Cardiac muscle cell (in vitro differentiated cells and primary cell): ENCODE measurements at regions not wholly inside any gene's neighbourhood (a gene's known extent, or its start where the extent isn't known, plus 50 kb on each side); places are given as distances from the start of the nearest gene placed in this dataset.

Experiments
- DNase-seq, 2 donors: peaks; one replicate each; pipeline versions ENCODE4 v3.0.0 to v3.0.0-alpha.2; 2010 to 2017; ENCODE audit warnings: low read depth in 1 of 2, low spot score in 1 of 2
- H3K27ac ChIP-seq: fragments of 200-600 bp; sonication (generic); 2 replicates; pipeline ENCODE4 v1.5.1; 2016
- H3K27me3 ChIP-seq: fragments of 200-600 bp; sonication (generic); 2 replicates; pipeline ENCODE4 v1.6.0; 2016; ENCODE audit warnings: control low read depth
- H3K36me3 ChIP-seq: fragments of 200-600 bp; sonication (generic); 2 replicates; pipeline ENCODE4 v1.5.1; 2016; ENCODE audit warnings: control low read depth
- H3K4me1 ChIP-seq: fragments of 200-600 bp; sonication (generic); 2 replicates; pipeline ENCODE4 v1.8.1; 2017; ENCODE audit warnings: low read depth, mild to moderate bottlenecking, mixed run types
- H3K4me3 ChIP-seq: fragments of 200-600 bp; sonication (generic); 2 replicates; pipeline ENCODE4 v1.5.1; 2016; ENCODE audit warnings: mild to moderate bottlenecking
- H3K9me3 ChIP-seq: fragments of 200-600 bp; sonication (generic); 2 replicates; pipeline ENCODE4 v1.5.1; 2017; ENCODE audit warnings: low read depth, mild to moderate bottlenecking, control low read depth
- TF ChIP-seq, protein P1 (sequence below): IDR thresholded peaks from 2 replicates; pipeline ENCODE4 v1.5.1; 2012; ENCODE audit warnings: low read depth, mild to moderate bottlenecking, low read length

DNA sequence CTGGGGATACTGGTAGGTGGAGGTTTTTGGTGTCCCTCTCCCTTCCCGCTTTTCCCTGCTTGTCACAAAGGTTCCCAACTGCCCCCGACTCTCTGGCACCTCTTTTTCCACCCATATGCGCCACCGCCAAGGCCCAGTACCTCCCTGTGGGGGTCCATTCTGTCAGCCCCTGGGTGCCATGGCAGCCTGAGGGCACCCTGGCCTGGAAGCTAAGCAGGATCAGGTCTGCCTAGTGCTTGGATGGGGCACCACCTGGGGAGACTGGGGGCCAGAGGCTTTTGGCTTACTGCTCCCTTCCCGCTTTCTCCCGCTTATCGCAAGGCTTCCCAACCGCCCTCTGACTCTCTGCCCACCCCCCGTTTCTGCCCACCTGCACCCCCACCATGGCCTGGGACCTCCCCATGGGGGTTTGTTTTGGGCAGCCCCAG is 2286.4 kb downstream of the TP53TG3F start:
- no peak overlapping the region for H3K27ac ChIP-seq
- H3K4me3 ChIP-seq, result no peak overlapping the region
- DNase-seq, result no peak
- no peaks in the 10 kb centered on the region for H3K4me1 ChIP-seq
- H3K36me3 ChIP-seq, result no peaks in the 10 kb centered on the region
- H3K27me3 ChIP-seq, result no peaks in the 10 kb centered on the region
- TF ChIP-seq, protein P1, sequence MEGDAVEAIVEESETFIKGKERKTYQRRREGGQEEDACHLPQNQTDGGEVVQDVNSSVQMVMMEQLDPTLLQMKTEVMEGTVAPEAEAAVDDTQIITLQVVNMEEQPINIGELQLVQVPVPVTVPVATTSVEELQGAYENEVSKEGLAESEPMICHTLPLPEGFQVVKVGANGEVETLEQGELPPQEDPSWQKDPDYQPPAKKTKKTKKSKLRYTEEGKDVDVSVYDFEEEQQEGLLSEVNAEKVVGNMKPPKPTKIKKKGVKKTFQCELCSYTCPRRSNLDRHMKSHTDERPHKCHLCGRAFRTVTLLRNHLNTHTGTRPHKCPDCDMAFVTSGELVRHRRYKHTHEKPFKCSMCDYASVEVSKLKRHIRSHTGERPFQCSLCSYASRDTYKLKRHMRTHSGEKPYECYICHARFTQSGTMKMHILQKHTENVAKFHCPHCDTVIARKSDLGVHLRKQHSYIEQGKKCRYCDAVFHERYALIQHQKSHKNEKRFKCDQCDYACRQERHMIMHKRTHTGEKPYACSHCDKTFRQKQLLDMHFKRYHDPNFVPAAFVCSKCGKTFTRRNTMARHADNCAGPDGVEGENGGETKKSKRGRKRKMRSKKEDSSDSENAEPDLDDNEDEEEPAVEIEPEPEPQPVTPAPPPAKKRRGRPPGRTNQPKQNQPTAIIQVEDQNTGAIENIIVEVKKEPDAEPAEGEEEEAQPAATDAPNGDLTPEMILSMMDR, result no peak
- no peaks in the 10 kb centered on the region for H3K9me3 ChIP-seq

DNA sequence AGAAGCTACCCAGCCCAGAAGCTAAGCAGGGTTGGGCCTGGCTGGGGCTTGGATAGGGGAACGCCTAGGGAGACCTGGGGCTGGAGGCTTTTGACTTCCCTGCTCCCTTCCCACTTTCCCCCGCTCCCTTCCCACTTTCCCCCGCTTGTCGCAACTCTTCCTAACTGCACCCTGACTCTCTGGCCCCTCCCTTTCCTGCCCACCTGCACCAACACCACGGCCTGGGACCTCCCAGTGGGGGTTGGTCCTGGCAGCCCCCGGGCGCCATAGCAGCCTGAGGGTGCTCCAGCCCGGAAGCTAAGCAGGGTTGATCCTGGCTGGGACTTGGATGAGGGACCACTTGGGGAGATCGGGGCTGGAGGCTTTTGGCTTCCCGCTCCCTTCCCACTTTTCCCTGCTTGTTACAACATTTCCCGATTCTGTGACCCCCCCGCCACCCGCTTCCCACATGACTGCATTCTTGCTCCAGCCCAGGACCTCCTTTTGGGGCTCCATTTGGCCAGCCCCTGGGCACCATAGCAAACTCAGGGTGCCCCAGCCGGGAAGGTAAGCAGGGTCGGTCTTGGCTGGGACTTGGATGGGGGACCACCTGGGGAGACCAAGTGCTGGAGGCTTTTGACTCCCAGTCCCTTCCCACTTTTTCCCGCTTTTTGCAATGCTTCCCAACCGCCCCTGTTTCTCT is 2287.0 kb downstream of the TP53TG3F start:
- Histone ChIP-seq H3K36me3 (no peaks in the 10 kb centered on the region), H3K4me3 (no peak overlapping the region), H3K27ac (no peak overlapping the region), H3K4me1 (no peaks in the 10 kb centered on the region), H3K27me3 (no peaks in the 10 kb centered on the region), H3K9me3 (no peaks in the 10 kb centered on the region)
- DNase-seq, result no peak
- TF ChIP-seq, protein P1, result no peak

DNA sequence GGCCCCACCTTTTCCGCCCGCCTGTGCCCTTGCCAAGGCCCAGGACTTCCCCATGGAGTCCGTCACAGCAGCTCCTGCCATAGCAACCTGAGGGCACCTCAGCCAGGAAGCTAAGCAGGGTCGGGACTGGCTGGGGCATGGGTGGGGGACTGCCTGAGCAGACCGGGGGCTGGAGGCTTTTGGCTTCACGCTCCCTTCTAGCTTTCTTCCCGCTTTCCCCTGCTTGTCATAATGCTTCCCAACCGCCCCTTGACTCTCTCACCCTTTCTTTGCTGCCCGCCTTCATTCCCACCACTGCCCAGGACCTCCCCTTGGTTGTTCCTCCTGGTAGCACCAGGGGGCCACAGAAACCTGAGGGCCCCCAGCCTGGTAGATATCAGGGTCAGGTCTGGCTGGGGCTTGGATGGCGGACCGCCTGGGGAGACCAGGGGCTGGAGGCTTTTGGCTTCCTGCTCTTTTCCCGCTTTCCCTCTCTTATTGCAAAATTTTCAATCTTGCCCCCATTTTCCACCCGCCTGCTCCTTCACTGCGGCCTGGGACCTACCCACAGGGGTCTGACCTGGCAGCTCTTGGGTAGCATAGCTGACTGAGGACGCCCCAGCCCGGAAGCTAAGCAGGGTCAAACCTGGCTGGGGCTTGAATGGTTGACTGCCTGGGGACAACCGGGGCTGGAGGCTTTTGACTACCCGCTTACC is 2287.7 kb downstream of the TP53TG3F start:
- no peaks in the 10 kb centered on the region for H3K9me3 ChIP-seq

DNA sequence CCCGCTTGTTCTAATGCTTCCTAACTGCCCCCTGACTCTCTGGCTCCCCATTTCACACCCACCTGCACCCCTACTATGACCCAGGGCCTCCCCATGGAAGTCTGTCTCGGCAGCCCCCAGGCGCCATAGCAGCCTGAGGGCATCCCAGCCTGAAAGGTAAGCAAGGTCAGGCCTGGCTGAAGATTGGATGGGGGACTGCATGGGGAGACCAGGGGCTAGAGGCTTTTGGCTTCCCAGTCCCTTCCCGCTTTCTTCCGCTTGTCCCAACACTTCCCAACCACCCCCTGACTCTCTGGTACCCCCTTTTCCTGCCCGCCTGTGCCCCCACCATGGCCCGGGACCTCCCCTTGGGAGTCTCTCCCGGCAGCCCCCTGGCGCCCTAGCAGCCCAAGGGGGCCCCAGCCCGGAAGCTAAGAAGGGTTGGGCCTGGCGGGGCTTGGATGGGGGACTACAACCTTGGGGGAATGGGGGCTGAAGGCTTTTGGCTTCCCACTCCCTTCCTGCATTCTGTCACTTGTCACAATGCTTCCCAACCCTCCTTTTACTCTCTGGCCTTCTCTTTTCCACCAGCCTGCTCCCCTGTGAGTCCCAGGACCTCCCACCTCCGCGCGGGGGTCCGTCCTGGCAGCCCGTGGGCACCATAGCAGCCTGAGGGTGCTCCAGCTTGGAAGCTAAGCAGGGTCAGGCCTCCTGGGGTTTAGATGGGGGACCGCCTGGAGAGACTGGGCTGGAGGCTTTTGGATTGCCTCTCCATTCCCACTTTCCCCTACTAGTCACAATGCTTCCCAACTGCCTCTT is 2288.4 kb downstream of the TP53TG3F start:
- Histone ChIP-seq H3K27ac (no peak overlapping the region), H3K4me3 (no peak overlapping the region), H3K27me3 (no peaks in the 10 kb centered on the region), H3K4me1 (no peaks in the 10 kb centered on the region), H3K9me3 (no peaks in the 10 kb centered on the region), H3K36me3 (no peaks in the 10 kb centered on the region)
- DNase-seq, result no peak
- TF ChIP-seq, protein P1, result no peak

More for the DNA sequence above, 2287.7 kb downstream of the TP53TG3F start:
- no peak for DNase-seq
- Histone ChIP-seq H3K27ac (no peak overlapping the region), H3K4me3 (no peak overlapping the region), H3K4me1 (no peaks in the 10 kb centered on the region), H3K36me3 (no peaks in the 10 kb centered on the region), H3K27me3 (no peaks in the 10 kb centered on the region)
- TF ChIP-seq, protein P1, result no peak

DNA sequence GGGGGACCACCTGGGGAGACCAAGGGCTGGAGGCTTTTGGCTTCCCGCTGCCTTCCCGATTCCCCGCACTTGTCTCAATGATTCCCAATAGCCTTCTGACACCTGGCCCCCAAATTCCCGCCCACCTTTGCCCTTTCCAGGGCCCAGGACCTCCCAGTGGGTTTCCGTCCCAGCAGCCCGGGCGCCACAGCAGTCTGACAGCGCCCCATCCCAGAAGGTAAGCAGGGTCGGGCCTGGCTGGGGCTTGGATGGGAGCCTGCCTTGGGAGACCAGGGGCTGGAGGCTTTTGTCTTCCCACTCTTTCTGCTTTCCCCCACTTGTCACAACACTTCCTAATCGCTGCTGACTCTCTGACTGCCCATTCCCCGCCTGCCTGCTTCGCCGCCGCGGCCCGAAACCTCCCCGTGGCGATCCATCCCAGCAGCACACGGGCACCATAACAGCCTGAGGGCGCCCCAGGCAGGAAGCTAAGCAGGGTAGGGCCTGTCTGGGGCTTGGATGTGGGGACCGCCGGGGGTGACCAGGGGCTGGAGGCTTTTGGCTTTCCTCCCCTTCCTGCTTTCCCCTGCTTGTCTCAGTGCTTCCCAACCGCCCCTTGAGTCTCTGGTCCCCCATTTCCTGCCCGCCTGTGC is 2289.3 kb downstream of the TP53TG3F start:
- Histone ChIP-seq H3K27ac (no peak overlapping the region), H3K36me3 (no peaks in the 10 kb centered on the region), H3K4me1 (no peaks in the 10 kb centered on the region), H3K4me3 (no peak overlapping the region), H3K9me3 (no peaks in the 10 kb centered on the region), H3K27me3 (no peaks in the 10 kb centered on the region)
- TF ChIP-seq, protein P1, result no peak
- DNase-seq, result no peak
